Peyer's patch (tissue), 4 donors: ENCODE measurements at regions not wholly inside any gene's neighbourhood (a gene's known extent, or its start where the extent isn't known, plus 50 kb on each side); places are given as distances from the start of the nearest gene placed in this dataset.

Experiments
- DNase-seq, 3 donors: peaks; one replicate each; pipeline ENCODE4 v3.0.0-alpha.2; 2017 to 2019
- H3K27ac ChIP-seq, 4 donors: fragments of 200-600 bp; sonication (generic); one replicate each; pipeline ENCODE4 v1.5.1; 2016 to 2019
- H3K27me3 ChIP-seq, 2 donors: fragments of 200-600 bp; sonication (generic); one replicate each; pipeline ENCODE4 v1.5.1; 2019
- H3K36me3 ChIP-seq, 3 donors: fragments of 200-600 bp; sonication (generic); one replicate each; pipeline ENCODE4 v1.5.1; 2016 to 2019
- H3K4me1 ChIP-seq, 4 donors: fragments of 200-600 bp; sonication (generic); one replicate each; pipeline ENCODE4 v1.5.1; 2016 to 2019
- H3K4me3 ChIP-seq, 4 donors: fragments of 200-600 bp; sonication (generic); 1 replicate in 3 of 4; 2 replicates in 1 of 4; pipeline ENCODE4 v1.5.1; 2016 to 2019; ENCODE audit warnings: mild to moderate bottlenecking in 1 of 4
- H3K9me3 ChIP-seq, 4 donors: fragments of 200-600 bp; sonication (generic); one replicate each; pipeline ENCODE4 v1.5.1; 2016 to 2019; ENCODE audit warnings: mild to moderate bottlenecking in 1 of 4
- POLR2A ChIP-seq, 2 donors: fragments of 450-650 bp; IDR thresholded peaks; one replicate each; pipeline ENCODE4 v1.5.1; 2017; ENCODE audit warnings: antibody characterized with exemption in 2 of 2, mild to moderate bottlenecking in 2 of 2, moderate library complexity in 2 of 2
- TF ChIP-seq, protein P1 (sequence below), 6 experiments: fragments of 450-650 bp in 4 of 6; fragments of 200-600 bp in 2 of 6; sonication (generic) in 1 of 6; IDR thresholded peaks; one replicate each; pipeline ENCODE4 v1.5.1; 2017 to 2019; ENCODE audit warnings: antibody characterized with exemption in 6 of 6, mild to moderate bottlenecking in 3 of 6, moderate library complexity in 1 of 6

GRCh38 chr18:2424420-2424819, 146.9 kb downstream of the METTL4 start:
- no peak for DNase-seq
- no peak for TF ChIP-seq POLR2A (IDR thresholded peaks at IDR 0.05)
- TF ChIP-seq, protein P1, sequence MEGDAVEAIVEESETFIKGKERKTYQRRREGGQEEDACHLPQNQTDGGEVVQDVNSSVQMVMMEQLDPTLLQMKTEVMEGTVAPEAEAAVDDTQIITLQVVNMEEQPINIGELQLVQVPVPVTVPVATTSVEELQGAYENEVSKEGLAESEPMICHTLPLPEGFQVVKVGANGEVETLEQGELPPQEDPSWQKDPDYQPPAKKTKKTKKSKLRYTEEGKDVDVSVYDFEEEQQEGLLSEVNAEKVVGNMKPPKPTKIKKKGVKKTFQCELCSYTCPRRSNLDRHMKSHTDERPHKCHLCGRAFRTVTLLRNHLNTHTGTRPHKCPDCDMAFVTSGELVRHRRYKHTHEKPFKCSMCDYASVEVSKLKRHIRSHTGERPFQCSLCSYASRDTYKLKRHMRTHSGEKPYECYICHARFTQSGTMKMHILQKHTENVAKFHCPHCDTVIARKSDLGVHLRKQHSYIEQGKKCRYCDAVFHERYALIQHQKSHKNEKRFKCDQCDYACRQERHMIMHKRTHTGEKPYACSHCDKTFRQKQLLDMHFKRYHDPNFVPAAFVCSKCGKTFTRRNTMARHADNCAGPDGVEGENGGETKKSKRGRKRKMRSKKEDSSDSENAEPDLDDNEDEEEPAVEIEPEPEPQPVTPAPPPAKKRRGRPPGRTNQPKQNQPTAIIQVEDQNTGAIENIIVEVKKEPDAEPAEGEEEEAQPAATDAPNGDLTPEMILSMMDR (IDR thresholded peaks at IDR 0.05) = no peak
- no peaks in the 10 kb centered on the region for H3K9me3 ChIP-seq
- no peaks in the 10 kb centered on the region for H3K36me3 ChIP-seq
- H3K4me1 ChIP-seq = no peaks in the 10 kb centered on the region
- H3K4me3 ChIP-seq = no peak overlapping the region
- no peak overlapping the region for H3K27ac ChIP-seq
- H3K27me3 ChIP-seq = no peaks in the 10 kb centered on the region

GRCh38 chr18:2425426-2426317, 145.6 kb downstream of the METTL4 start:
- TF ChIP-seq, protein P1 (IDR thresholded peaks at IDR 0.05) = no peak
- no peak for TF ChIP-seq POLR2A (IDR thresholded peaks at IDR 0.05)
- Histone ChIP-seq H3K27me3 (no peaks in the 10 kb centered on the region), H3K4me1 (no peaks in the 10 kb centered on the region), H3K9me3 (no peaks in the 10 kb centered on the region), H3K36me3 (no peaks in the 10 kb centered on the region), H3K27ac (no peak overlapping the region), H3K4me3 (no peak overlapping the region)
- no peak for DNase-seq

DNA sequence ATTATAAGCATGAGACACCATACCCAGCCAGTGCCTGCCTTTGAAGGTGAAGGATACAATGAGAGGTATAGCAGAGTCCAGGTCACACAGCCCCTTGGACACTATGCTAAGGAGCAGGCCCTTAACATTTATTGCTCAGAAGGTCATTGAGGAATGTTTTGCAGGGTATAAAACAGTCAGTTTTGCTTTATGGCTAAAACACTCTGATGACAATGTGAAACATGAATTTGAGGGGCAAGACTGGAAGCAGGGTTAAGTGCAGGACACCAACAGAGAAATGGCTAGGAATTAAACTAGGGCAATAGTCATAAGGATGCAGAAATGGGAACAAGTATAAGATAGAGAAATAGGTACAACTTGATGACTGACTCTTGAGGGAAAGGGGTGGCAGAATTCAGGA, 141.1 kb downstream of the METTL4 start:
- Histone ChIP-seq H3K27me3 (no peaks in the 10 kb centered on the region), H3K9me3 (no peaks in the 10 kb centered on the region), H3K27ac (no peak overlapping the region), H3K4me1 (no peaks in the 10 kb centered on the region), H3K36me3 (no peaks in the 10 kb centered on the region), H3K4me3 (no peak overlapping the region)
- DNase-seq = no peak
- no peak for TF ChIP-seq POLR2A (IDR thresholded peaks at IDR 0.05)
- TF ChIP-seq, protein P1 (IDR thresholded peaks at IDR 0.05) = no peak

DNA sequence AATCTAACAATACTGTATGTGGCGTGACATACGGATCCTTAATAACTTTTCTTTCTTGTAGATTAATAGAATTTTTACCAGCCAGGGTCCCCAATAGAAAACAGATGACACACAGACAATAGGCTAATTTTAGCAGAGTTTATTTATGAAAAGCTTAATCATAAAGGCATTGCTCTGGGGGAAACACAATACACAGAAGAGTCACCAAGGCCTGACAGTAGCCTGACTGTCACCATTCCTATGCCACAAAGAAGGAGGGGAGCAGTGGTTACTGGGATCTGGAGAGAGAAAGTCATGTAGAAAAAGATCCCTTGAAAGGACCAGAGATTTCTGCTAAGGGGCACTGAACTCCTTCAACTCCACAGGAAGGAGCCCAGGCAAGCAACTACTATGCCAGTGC, 139.5 kb downstream of the METTL4 start:
- no peak overlapping the region for H3K4me3 ChIP-seq
- no peaks in the 10 kb centered on the region for H3K9me3 ChIP-seq
- no peak for TF ChIP-seq POLR2A (IDR thresholded peaks at IDR 0.05)
- TF ChIP-seq, protein P1 (IDR thresholded peaks at IDR 0.05) = no peak
- DNase-seq = no peak
- H3K36me3 ChIP-seq = no peaks in the 10 kb centered on the region
- no peaks in the 10 kb centered on the region for H3K27me3 ChIP-seq
- no peak overlapping the region for H3K27ac ChIP-seq
- no peaks in the 10 kb centered on the region for H3K4me1 ChIP-seq

DNA sequence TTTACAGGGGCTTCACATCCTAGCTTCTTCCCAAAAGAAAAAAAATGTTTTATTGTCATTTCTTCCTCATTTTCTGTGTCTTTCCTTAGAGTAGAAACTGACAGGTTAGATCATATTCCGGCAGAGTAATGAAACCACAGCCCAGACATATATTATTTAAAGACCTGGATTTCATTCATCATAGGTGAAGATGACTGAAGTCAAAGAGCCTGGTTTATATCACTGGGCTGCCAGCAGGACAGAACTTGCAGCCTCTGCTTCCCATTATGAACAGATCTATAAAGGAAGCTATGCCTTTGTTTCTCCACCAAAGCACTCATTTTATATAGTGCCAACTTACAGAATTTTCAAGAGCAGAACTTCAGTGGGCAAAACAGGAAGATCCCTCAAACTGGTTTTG, 137.9 kb downstream of the METTL4 start:
- H3K4me1 ChIP-seq = no peaks in the 10 kb centered on the region
- H3K27ac ChIP-seq = no peak overlapping the region
- H3K27me3 ChIP-seq = no peaks in the 10 kb centered on the region
- H3K4me3 ChIP-seq = no peak overlapping the region
- H3K36me3 ChIP-seq = no peaks in the 10 kb centered on the region
- DNase-seq = no peak
- TF ChIP-seq, protein P1 (IDR thresholded peaks at IDR 0.05) = no peak
- TF ChIP-seq POLR2A (IDR thresholded peaks at IDR 0.05) = no peak
- no peaks in the 10 kb centered on the region for H3K9me3 ChIP-seq
